ENCODE measurements at regions not wholly inside any gene's neighbourhood (a gene's known extent, or its start where the extent isn't known, plus 50 kb on each side); places are given as distances from the start of the nearest gene placed in this dataset.

GRCh38 chr5:162752612-162753011 lies 684.8 kb upstream of the CCNG1 start:
- DNase-seq (ENCODE audit: low read depth, low spot score) (no peak), ATAC-seq (no peak)
- Histone ChIP-seq H3K4me3 (ENCODE audit: low read depth in 2 of 2, low read length in 2 of 2) (no peak overlapping the region), H3K4me1 (ENCODE audit: control insufficient read depth, insufficient read depth, low read length) (no peaks in the 10 kb centered on the region), H3K27me3 (ENCODE audit: control insufficient read depth, insufficient read depth, low read length) (no peaks in the 10 kb centered on the region), H3K9me3 (ENCODE audit: control insufficient read depth, insufficient read depth, low read depth, low read length) (no peaks in the 10 kb centered on the region), H3K36me3 (ENCODE audit: control insufficient read depth, insufficient read depth, low read length) (no peaks in the 10 kb centered on the region), H3K27ac (ENCODE audit: low read length) (no peak overlapping the region)
- intact Hi-C loops (cut with micrococcal nuclease; ENCODE audit: unreplicated experiment) = no loop called here
- POLR2A ChIA-PET = no interaction called here
- BruUV-seq (replicated peaks) = no TSS peak
- CTCF ChIA-PET = no interaction called here
- TF ChIP-seq TCF7L2 (IDR thresholded peaks at IDR 0.05; ENCODE audit: low read depth, low read length) (no peak), POLR2AphosphoS5 (IDR thresholded peaks at IDR 0.05; ENCODE audit: low read depth, low read length) (no peak)
- in situ Hi-C loops (cut with HindIII; ENCODE audit: low pct_unique_long_range_greater_than_20kb, low sequenced_read_pairs) = no loop called here

GRCh38 chr5:162762119-162762518 lies 675.3 kb upstream of the CCNG1 start:
- H3K36me3 ChIP-seq (ENCODE audit: control insufficient read depth, insufficient read depth, low read length) = no peaks in the 10 kb centered on the region
- no peak overlapping the region for H3K4me3 ChIP-seq (ENCODE audit: low read depth in 2 of 2, low read length in 2 of 2)
- H3K27me3 ChIP-seq (ENCODE audit: control insufficient read depth, insufficient read depth, low read length) = no peaks in the 10 kb centered on the region
- DNase-seq (ENCODE audit: low read depth, low spot score) = no peak
- H3K27ac ChIP-seq (ENCODE audit: low read length) = no peak overlapping the region
- TF ChIP-seq CTCF (IDR thresholded peaks at IDR 0.05) (no peak), TCF7L2 (IDR thresholded peaks at IDR 0.05; ENCODE audit: low read depth, low read length) (no peak), SIN3A (IDR thresholded peaks at IDR 0.05; ENCODE audit: borderline replicate concordance, insufficient read depth, low read depth, low read length) (no peak), POLR2AphosphoS5 (IDR thresholded peaks at IDR 0.05; ENCODE audit: low read depth, low read length) (no peak), REST (IDR thresholded peaks at IDR 0.05; ENCODE audit: insufficient read depth in 1 of 2, low read depth in 2 of 2, low read length in 1 of 2) (no peak)
- no peak for ATAC-seq
- in situ Hi-C loops (cut with HindIII; ENCODE audit: low pct_unique_long_range_greater_than_20kb, low sequenced_read_pairs) (no loop called here), intact Hi-C loops (cut with micrococcal nuclease; ENCODE audit: unreplicated experiment) (no loop called here)
- no peaks in the 10 kb centered on the region for H3K4me1 ChIP-seq (ENCODE audit: control insufficient read depth, insufficient read depth, low read length)
- ChIA-PET CTCF (no interaction called here), POLR2A (no interaction called here)
- H3K9me3 ChIP-seq (ENCODE audit: control insufficient read depth, insufficient read depth, low read depth, low read length) = no peaks in the 10 kb centered on the region
- BruUV-seq (replicated peaks) = no TSS peak

GRCh38 chr5:162769019-162769418 lies 668.4 kb upstream of the CCNG1 start:
- in situ Hi-C loops (cut with HindIII; ENCODE audit: low pct_unique_long_range_greater_than_20kb, low sequenced_read_pairs) = no loop called here

More at GRCh38 chr5:162769019-162769418, 668.4 kb upstream of the CCNG1 start:
- no peaks in the 10 kb centered on the region for H3K9me3 ChIP-seq (ENCODE audit: control insufficient read depth, insufficient read depth, low read depth, low read length)
- BruUV-seq (replicated peaks) = no TSS peak
- intact Hi-C loops (cut with micrococcal nuclease; ENCODE audit: unreplicated experiment) = no loop called here
- DNase-seq (ENCODE audit: low read depth, low spot score) (no peak), ATAC-seq (no peak)
- TF ChIP-seq REST (IDR thresholded peaks at IDR 0.05; ENCODE audit: insufficient read depth in 1 of 2, low read depth in 2 of 2, low read length in 1 of 2) (no peak), TCF7L2 (IDR thresholded peaks at IDR 0.05; ENCODE audit: low read depth, low read length) (no peak), POLR2AphosphoS5 (IDR thresholded peaks at IDR 0.05; ENCODE audit: low read depth, low read length) (no peak), CTCF (IDR thresholded peaks at IDR 0.05) (no peak), SIN3A (IDR thresholded peaks at IDR 0.05; ENCODE audit: borderline replicate concordance, insufficient read depth, low read depth, low read length) (no peak)
- no peak overlapping the region for H3K4me3 ChIP-seq (ENCODE audit: low read depth in 2 of 2, low read length in 2 of 2)
- ChIA-PET CTCF (no interaction called here), POLR2A (no interaction called here)
- no peaks in the 10 kb centered on the region for H3K4me1 ChIP-seq (ENCODE audit: control insufficient read depth, insufficient read depth, low read length)
- no peaks in the 10 kb centered on the region for H3K27me3 ChIP-seq (ENCODE audit: control insufficient read depth, insufficient read depth, low read length)
- H3K27ac ChIP-seq (ENCODE audit: low read length) = no peak overlapping the region
- H3K36me3 ChIP-seq (ENCODE audit: control insufficient read depth, insufficient read depth, low read length) = no peaks in the 10 kb centered on the region

Data from Panc1 (cell line).